Hepatocyte (in vitro differentiated cells): ENCODE measurements at regions not wholly inside any gene's neighbourhood (a gene's known extent, or its start where the extent isn't known, plus 50 kb on each side); places are given as distances from the start of the nearest gene placed in this dataset. TPM values are rescaled to one million over a fixed set of nuclear protein-coding genes. Genes with fewer than 3 reads are reported as not detected.

Experiments
- DNase-seq: peaks from one replicate; pipeline ENCODE4 v3.0.0-alpha.2; 2016; ENCODE audit warnings: low spot score
- H2AFZ ChIP-seq: fragments of 200-600 bp; sonication (generic); 2 replicates; pipeline ENCODE4 v1.6.0; 2016; ENCODE audit warnings: antibody characterized with exemption, mild to moderate bottlenecking
- H3K27ac ChIP-seq: fragments of 200-600 bp; sonication (generic); 2 replicates; pipeline ENCODE4 v1.5.1; 2016; ENCODE audit warnings: mild to moderate bottlenecking
- H3K27me3 ChIP-seq: fragments of 200-600 bp; sonication (generic); 2 replicates; pipeline ENCODE4 v1.6.1; 2016
- H3K36me3 ChIP-seq: fragments of 200-600 bp; sonication (generic); replicated peaks from 2 replicates; pipeline ENCODE4 v1.5.1; 2016; ENCODE audit warnings: low read depth; ENCODE audit not compliant: insufficient read depth
- H3K4me1 ChIP-seq: fragments of 200-600 bp; sonication (generic); 2 replicates; pipeline ENCODE4 v1.5.1; 2016; ENCODE audit warnings: mild to moderate bottlenecking, moderate library complexity; ENCODE audit not compliant: insufficient read depth
- H3K4me2 ChIP-seq: fragments of 200-600 bp; sonication (generic); 2 replicates; pipeline ENCODE4 v1.6.0; 2016
- H3K4me3 ChIP-seq: fragments of 200-600 bp; sonication (generic); 2 replicates; pipeline ENCODE4 v1.5.1; 2016; ENCODE audit warnings: mild to moderate bottlenecking
- H3K79me2 ChIP-seq: fragments of 200-600 bp; sonication (generic); 2 replicates; pipeline ENCODE4 v1.6.0; 2017; ENCODE audit warnings: mild to moderate bottlenecking
- H3K9me2 ChIP-seq: fragments of 200-600 bp; sonication (generic); replicated peaks from 2 replicates; pipeline ENCODE4 v1.6.0; 2017; ENCODE audit warnings: mild to moderate bottlenecking; ENCODE audit not compliant: insufficient read depth
- H3K9me3 ChIP-seq: fragments of 200-600 bp; sonication (generic); 2 replicates; pipeline ENCODE4 v1.5.1; 2016; ENCODE audit warnings: low read depth, mild to moderate bottlenecking
- H4K20me1 ChIP-seq: fragments of 200-600 bp; sonication (generic); 2 replicates; pipeline ENCODE4 v1.6.0; 2016; ENCODE audit warnings: mild to moderate bottlenecking; ENCODE audit not compliant: insufficient read depth, poor library complexity, severe bottlenecking
- EZH2 ChIP-seq: fragments of 200-600 bp; sonication (generic); IDR thresholded peaks from 2 replicates; pipeline ENCODE4 v1.6.1; 2016; ENCODE audit warnings: antibody characterized with exemption, mild to moderate bottlenecking, borderline replicate concordance
- EZH2phosphoT487 ChIP-seq: fragments of 200-600 bp; sonication (generic); IDR thresholded peaks from one replicate; pipeline ENCODE4 v1.6.1; 2018; ENCODE audit warnings: antibody characterized with exemption, mild to moderate bottlenecking, low read depth, moderate library complexity; ENCODE audit not compliant: unreplicated experiment, severe bottlenecking
- WGBS: methylation state at CpG from one replicate; pipeline ENCODE4 v1.1.6; 2016; ENCODE audit warnings: low lambda C conversion rate; ENCODE audit errors: missing lambda C conversion rate; 5-methylcytosine and 5-hydroxymethylcytosine counted together
- small RNA-seq: library from RNA; depleted of rRNA; stranded (forward); fragments of <200 nt; gene quantifications from one replicate; pipeline ENCODE3, GENCODE V24; 2014
- TF ChIP-seq, protein P1 (sequence below): fragments of 200-600 bp; sonication (generic); IDR thresholded peaks from 2 replicates; pipeline ENCODE4 v1.5.1; 2016; ENCODE audit warnings: antibody characterized with exemption, mild to moderate bottlenecking; ENCODE audit not compliant: poor library complexity

DNA sequence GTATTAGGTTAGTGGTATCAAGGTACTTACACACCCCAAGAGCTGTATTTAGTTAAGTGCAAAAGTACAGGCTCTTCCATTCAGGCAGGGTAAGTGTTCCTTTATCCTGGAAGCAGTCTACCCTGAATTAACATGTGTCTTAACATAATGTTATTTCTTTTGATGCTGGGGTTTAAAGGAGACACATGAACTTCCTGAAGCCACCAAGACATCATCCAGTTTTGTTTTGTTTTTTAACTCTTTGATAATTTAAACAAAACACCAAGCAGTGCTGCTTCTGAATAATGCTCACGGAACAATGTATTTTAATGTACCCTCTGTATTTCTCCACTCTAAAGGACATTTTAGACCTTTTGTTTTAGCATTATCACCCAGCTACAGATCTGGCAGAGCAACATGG, 50.5 kb upstream of the PLCB4 start:
- H2AFZ ChIP-seq = no peak overlapping the region
- WGBS = 96% methylated on average over 1 of the region's 1 CpG
- no peak overlapping the region for H3K27ac ChIP-seq
- DNase-seq = no peak
- H3K4me1 ChIP-seq = no peaks in the 10 kb centered on the region
- H4K20me1 ChIP-seq = no peaks in the 10 kb centered on the region
- H3K4me3 ChIP-seq = no peak overlapping the region
- H3K79me2 ChIP-seq = no peaks in the 10 kb centered on the region
- H3K27me3 ChIP-seq = no peaks in the 10 kb centered on the region
- H3K4me2 ChIP-seq = no peak overlapping the region
- TF ChIP-seq EZH2 = no peak
- TF ChIP-seq, protein P1, sequence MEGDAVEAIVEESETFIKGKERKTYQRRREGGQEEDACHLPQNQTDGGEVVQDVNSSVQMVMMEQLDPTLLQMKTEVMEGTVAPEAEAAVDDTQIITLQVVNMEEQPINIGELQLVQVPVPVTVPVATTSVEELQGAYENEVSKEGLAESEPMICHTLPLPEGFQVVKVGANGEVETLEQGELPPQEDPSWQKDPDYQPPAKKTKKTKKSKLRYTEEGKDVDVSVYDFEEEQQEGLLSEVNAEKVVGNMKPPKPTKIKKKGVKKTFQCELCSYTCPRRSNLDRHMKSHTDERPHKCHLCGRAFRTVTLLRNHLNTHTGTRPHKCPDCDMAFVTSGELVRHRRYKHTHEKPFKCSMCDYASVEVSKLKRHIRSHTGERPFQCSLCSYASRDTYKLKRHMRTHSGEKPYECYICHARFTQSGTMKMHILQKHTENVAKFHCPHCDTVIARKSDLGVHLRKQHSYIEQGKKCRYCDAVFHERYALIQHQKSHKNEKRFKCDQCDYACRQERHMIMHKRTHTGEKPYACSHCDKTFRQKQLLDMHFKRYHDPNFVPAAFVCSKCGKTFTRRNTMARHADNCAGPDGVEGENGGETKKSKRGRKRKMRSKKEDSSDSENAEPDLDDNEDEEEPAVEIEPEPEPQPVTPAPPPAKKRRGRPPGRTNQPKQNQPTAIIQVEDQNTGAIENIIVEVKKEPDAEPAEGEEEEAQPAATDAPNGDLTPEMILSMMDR = no peak
- TF ChIP-seq EZH2phosphoT487 = no peak
- no peaks in the 10 kb centered on the region for H3K9me3 ChIP-seq
- H3K36me3 ChIP-seq = no peaks in the 10 kb centered on the region
- no peaks in the 10 kb centered on the region for H3K9me2 ChIP-seq

Small RNA genes lying in the stretch of these regions (small RNA-seq; reads per million reads assigned to genes)
- not detected for gene RF00017
